Smooth muscle cell (in vitro differentiated cells): ENCODE measurements at regions not wholly inside any gene's neighbourhood (a gene's known extent, or its start where the extent isn't known, plus 50 kb on each side); places are given as distances from the start of the nearest gene placed in this dataset.

Experiments
- DNase-seq: peaks from one replicate; lab custom pipeline; 2025; ENCODE audit not compliant: unreplicated experiment; lab: John Stamatoyannopoulos, UW
- H2AFZ ChIP-seq: fragments of 200-600 bp; sonication (generic); 2 replicates; pipeline ENCODE4 v1.6.0; 2016; ENCODE audit warnings: antibody characterized with exemption, low read depth, mild to moderate bottlenecking
- H3F3A ChIP-seq: fragments of 200-600 bp; sonication (generic); 2 replicates; pipeline ENCODE4 v1.6.0; 2017; ENCODE audit warnings: antibody characterized with exemption, low read depth
- H3K27ac ChIP-seq: fragments of 200-600 bp; sonication (generic); 2 replicates; pipeline ENCODE4 v1.5.1; 2016; ENCODE audit warnings: low read depth, mild to moderate bottlenecking
- H3K27me3 ChIP-seq: fragments of 200-600 bp; sonication (generic); 2 replicates; pipeline ENCODE4 v1.6.1; 2016; ENCODE audit warnings: low read depth, mild to moderate bottlenecking
- H3K36me3 ChIP-seq: fragments of 200-600 bp; sonication (generic); 2 replicates; pipeline ENCODE4 v1.5.1; 2016; ENCODE audit warnings: low read depth
- H3K4me1 ChIP-seq: fragments of 200-600 bp; sonication (generic); 2 replicates; pipeline ENCODE4 v1.5.1; 2016; ENCODE audit warnings: low read depth
- H3K4me2 ChIP-seq: fragments of 200-600 bp; sonication (generic); 2 replicates; pipeline ENCODE4 v1.6.0; 2016; ENCODE audit warnings: mild to moderate bottlenecking
- H3K4me3 ChIP-seq: fragments of 200-600 bp; sonication (generic); 2 replicates; pipeline ENCODE4 v1.5.1; 2016; ENCODE audit warnings: mild to moderate bottlenecking
- H3K79me2 ChIP-seq: fragments of 200-600 bp; sonication (generic); 2 replicates; pipeline ENCODE4 v1.6.0; 2016; ENCODE audit warnings: low read depth, mild to moderate bottlenecking
- H3K9ac ChIP-seq: fragments of 200-600 bp; sonication (generic); 2 replicates; pipeline ENCODE4 v1.6.0; 2016; ENCODE audit warnings: low read depth
- H3K9me3 ChIP-seq: fragments of 200-600 bp; sonication (generic); replicated peaks from 2 replicates; pipeline ENCODE4 v1.5.1; 2016; ENCODE audit warnings: low read depth
- H4K20me1 ChIP-seq: fragments of 200-600 bp; sonication (generic); 2 replicates; pipeline ENCODE4 v1.6.0; 2016; ENCODE audit warnings: low read depth
- CTCF ChIP-seq: fragments of 200-600 bp; sonication (generic); IDR thresholded peaks from 2 replicates; pipeline ENCODE4 v1.5.1; 2017; ENCODE audit warnings: borderline replicate concordance, mild to moderate bottlenecking, antibody characterized with exemption; ENCODE audit not compliant: insufficient read depth, poor library complexity, severe bottlenecking
- WGBS: methylation state at CpG from one replicate; pipeline ENCODE4 v1.1.7; 2016; ENCODE audit warnings: low lambda C conversion rate; 5-methylcytosine and 5-hydroxymethylcytosine counted together

- Histone ChIP-seq H4K20me1 (no peaks in the 10 kb centered on the region), H3K9ac (no peak overlapping the region), H3K4me1 (no peaks in the 10 kb centered on the region), H3K27me3 (no peaks in the 10 kb centered on the region), H3K36me3 (no peaks in the 10 kb centered on the region), H3K4me2 (no peak overlapping the region), H3F3A (no peaks in the 10 kb centered on the region), H3K9me3 (no peaks in the 10 kb centered on the region), H3K79me2 (no peaks in the 10 kb centered on the region), H3K4me3 (no peak overlapping the region), H2AFZ (no peak overlapping the region), H3K27ac (no peak overlapping the region)
- DNase-seq = no peak
- 87% methylated on average over 10 of the region's 10 CpGs for WGBS
- TF ChIP-seq CTCF = no peak
Measured at GRCh38 chr22:48418831-48419230, 1408.8 kb downstream of the BRD1 start.

GRCh38 chr22:48417225-48418070, 1410.2 kb downstream of the BRD1 start:
- Histone ChIP-seq H3K9me3 (no peaks in the 10 kb centered on the region), H3K9ac (no peak overlapping the region), H3K4me2 (no peak overlapping the region), H3K27ac (no peak overlapping the region), H2AFZ (no peak overlapping the region), H3K4me1 (no peaks in the 10 kb centered on the region), H3K27me3 (no peaks in the 10 kb centered on the region), H3K36me3 (no peaks in the 10 kb centered on the region), H3K79me2 (no peaks in the 10 kb centered on the region), H4K20me1 (no peaks in the 10 kb centered on the region), H3F3A (no peaks in the 10 kb centered on the region), H3K4me3 (no peak overlapping the region)
- DNase-seq = no peak
- 89% methylated on average over 24 of the region's 24 CpGs for WGBS
- TF ChIP-seq CTCF = no peak

GRCh38 chr22:48416396-48417224, 1411.1 kb downstream of the BRD1 start:
- no peaks in the 10 kb centered on the region for H3K4me1 ChIP-seq
- no peak for TF ChIP-seq CTCF
- H3K4me2 ChIP-seq = no peak overlapping the region
- no peaks in the 10 kb centered on the region for H3K9me3 ChIP-seq
- H3K36me3 ChIP-seq = no peaks in the 10 kb centered on the region
- H3K9ac ChIP-seq = no peak overlapping the region
- DNase-seq = no peak
- H3F3A ChIP-seq = no peaks in the 10 kb centered on the region
- H3K27me3 ChIP-seq = no peaks in the 10 kb centered on the region
- H3K27ac ChIP-seq = no peak overlapping the region
- 53% methylated on average over 16 of the region's 16 CpGs for WGBS
- peak overlapping the region; percentile 8 for H2AFZ ChIP-seq
- no peaks in the 10 kb centered on the region for H4K20me1 ChIP-seq
- H3K79me2 ChIP-seq = no peaks in the 10 kb centered on the region
- H3K4me3 ChIP-seq = no peak overlapping the region
